Transverse colon (tissue), 4 donors: ENCODE measurements at regions not wholly inside any gene's neighbourhood (a gene's known extent, or its start where the extent isn't known, plus 50 kb on each side); places are given as distances from the start of the nearest gene placed in this dataset.

Source experiments
- CTCF ChIP-seq, 5 experiments: fragments of 200-600 bp in 3 of 5; fragments of 450-650 bp in 2 of 5; sonication (generic) in 3 of 5; IDR thresholded peaks; 1 replicate in 2 of 5; 2 replicates in 3 of 5; pipeline ENCODE4 v1.5.1; 2016 to 2017; ENCODE audit warnings: antibody characterized with exemption in 5 of 5, inconsistent platforms in 3 of 5, mild to moderate bottlenecking in 2 of 5, moderate library complexity in 1 of 5
- EP300 ChIP-seq: sonication (generic); formaldehyde crosslinking; IDR thresholded peaks from one replicate; pipeline ENCODE4 v1.6.1; 2017; ENCODE audit warnings: antibody characterized with exemption, low read depth
- POLR2A ChIP-seq: fragments of 450-650 bp; IDR thresholded peaks from one replicate; pipeline ENCODE4 v1.6.1; 2016; ENCODE audit warnings: antibody characterized with exemption, mild to moderate bottlenecking, moderate library complexity
- POLR2AphosphoS5 ChIP-seq, 3 donors: sonication (generic); formaldehyde crosslinking; IDR thresholded peaks; one replicate each; pipeline ENCODE4 v1.6.1; 2016; ENCODE audit warnings: antibody characterized with exemption in 3 of 3

- TF ChIP-seq CTCF (IDR thresholded peaks at IDR 0.05) (no peak), EP300 (no peak), POLR2A (no peak), POLR2AphosphoS5 (IDR thresholded peaks at IDR 0.05) (peak; percentile 34 to 53 (median 49))
Observed at GRCh38 chr20:43849496-43850186, 65.0 kb upstream of the TOX2 start.
